SK-N-MC (cell line): ENCODE measurements at regions not wholly inside any gene's neighbourhood (a gene's known extent, or its start where the extent isn't known, plus 50 kb on each side); places are given as distances from the start of the nearest gene placed in this dataset.

Experiments
- DNase-seq: peaks from one replicate; pipeline ENCODE4 v3.0.0-alpha.2; 2011; ENCODE audit warnings: low read depth, low spot score
- H3K27ac ChIP-seq: fragments of 200-600 bp; sonication (generic); 2 replicates; pipeline ENCODE4 v1.5.1; 2016; ENCODE audit warnings: mixed run types
- H3K36me3 ChIP-seq: fragments of 200-600 bp; sonication (generic); 2 replicates; pipeline ENCODE4 v1.6.1; 2017; ENCODE audit warnings: antibody characterized with exemption, low read length, mixed read lengths; ENCODE audit not compliant: insufficient read depth
- H3K4me3 ChIP-seq: fragments of 200-600 bp; sonication (generic); 2 replicates; pipeline ENCODE4 v1.5.1; 2016
- H3K9ac ChIP-seq: fragments of 200-600 bp; sonication (generic); 2 replicates; pipeline ENCODE4 v1.8.0; 2017; ENCODE audit warnings: mixed run types, mixed read lengths; ENCODE audit not compliant: insufficient read length
- H3K9me3 ChIP-seq: fragments of 200-600 bp; sonication (generic); 2 replicates; pipeline ENCODE4 v1.6.1; 2017; ENCODE audit warnings: low read depth, mild to moderate bottlenecking, antibody characterized with exemption, low read length, moderate library complexity, mixed read lengths
- EZH2 ChIP-seq: fragments of 200-600 bp; sonication (generic); IDR thresholded peaks from one replicate; pipeline ENCODE4 v1.6.1; 2017; ENCODE audit warnings: antibody characterized with exemption
- FOXP2 ChIP-seq: optimal IDR thresholded peaks from 2 replicates; pipeline ENCODE3; 2011; ENCODE audit warnings: mild to moderate bottlenecking, moderate library complexity; ENCODE audit not compliant: insufficient read depth; ENCODE audit errors: extremely low read length, control extremely low read depth
- POLR2AphosphoS5 ChIP-seq: IDR thresholded peaks from 2 replicates; pipeline ENCODE4 v1.6.1; 2012; ENCODE audit warnings: mild to moderate bottlenecking, low read depth, low read length, borderline replicate concordance

DNA sequence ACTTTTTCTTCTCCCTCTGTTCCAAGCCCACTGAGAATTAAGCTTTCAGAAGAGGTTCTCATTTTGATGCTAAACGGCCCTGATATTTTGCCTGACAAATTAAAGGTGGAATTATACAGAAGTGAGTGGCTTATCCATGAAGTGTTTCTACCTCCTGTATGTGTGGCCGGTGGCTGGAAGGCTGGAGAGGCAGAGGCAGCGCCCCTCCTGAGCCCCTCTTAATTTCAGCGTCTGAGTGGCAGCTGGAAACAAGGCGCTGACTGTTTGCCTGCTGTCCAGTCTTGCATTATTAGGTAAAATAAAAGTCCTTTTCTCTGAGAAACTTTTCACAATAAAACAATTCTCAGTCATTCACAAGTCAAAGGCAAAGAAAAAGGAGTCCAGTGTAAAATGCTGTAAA, 685.7 kb downstream of the MCTP2 start:
- no peaks in the 10 kb centered on the region for H3K9me3 ChIP-seq
- TF ChIP-seq EZH2 (no peak), FOXP2 (no peak), POLR2AphosphoS5 (no peak)
- no peak overlapping the region for H3K4me3 ChIP-seq
- DNase-seq = no peak
- no peak overlapping the region for H3K27ac ChIP-seq
- no peak overlapping the region for H3K9ac ChIP-seq
- no peaks in the 10 kb centered on the region for H3K36me3 ChIP-seq

DNA sequence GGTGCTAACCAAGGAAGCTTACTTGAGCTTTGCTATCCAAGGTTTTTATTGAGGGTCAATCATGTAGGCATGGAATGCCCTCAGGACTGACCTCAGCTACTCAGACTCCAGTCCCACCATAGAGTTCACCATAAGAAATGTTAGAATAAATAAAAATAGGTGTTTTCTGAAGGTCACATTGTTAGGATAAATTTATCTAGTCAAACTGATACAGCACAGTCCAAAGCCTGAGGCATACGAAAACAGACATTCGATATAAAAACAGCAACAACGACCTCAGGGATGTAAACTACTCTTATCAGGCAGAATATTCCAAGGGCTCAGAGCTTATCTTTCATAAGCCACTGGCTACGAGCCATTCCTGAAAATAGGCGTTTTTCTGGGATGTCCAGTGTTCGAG, 690.6 kb downstream of the MCTP2 start:
- DNase-seq = no peak
- Histone ChIP-seq H3K27ac (no peak overlapping the region), H3K36me3 (no peaks in the 10 kb centered on the region), H3K4me3 (no peak overlapping the region), H3K9ac (no peak overlapping the region), H3K9me3 (no peaks in the 10 kb centered on the region)
- TF ChIP-seq FOXP2 (no peak), EZH2 (no peak), POLR2AphosphoS5 (no peak)

DNA sequence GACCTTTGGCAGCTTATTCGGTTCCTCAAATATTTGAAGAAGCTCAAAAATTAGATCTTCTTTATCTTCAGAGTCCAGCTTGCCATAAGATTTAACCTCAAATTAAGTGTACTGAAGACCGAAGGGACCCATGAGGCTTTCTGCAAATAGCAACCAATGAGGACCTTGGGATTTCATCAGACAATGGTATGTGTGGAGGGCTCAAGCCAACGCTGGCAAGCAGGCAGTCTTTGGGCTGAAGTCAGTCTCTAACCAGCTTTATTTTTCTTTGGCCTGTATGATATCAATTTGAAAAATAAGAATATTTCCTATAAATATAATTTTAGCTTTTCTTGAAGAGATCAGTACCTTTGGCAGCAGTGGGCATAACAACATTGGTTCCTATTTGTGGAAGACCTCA, 692.7 kb downstream of the MCTP2 start:
- no peaks in the 10 kb centered on the region for H3K9me3 ChIP-seq
- no peak overlapping the region for H3K4me3 ChIP-seq
- no peaks in the 10 kb centered on the region for H3K36me3 ChIP-seq
- TF ChIP-seq EZH2 (no peak), POLR2AphosphoS5 (no peak), FOXP2 (no peak)
- DNase-seq = no peak
- no peak overlapping the region for H3K27ac ChIP-seq
- H3K9ac ChIP-seq = no peak overlapping the region

DNA sequence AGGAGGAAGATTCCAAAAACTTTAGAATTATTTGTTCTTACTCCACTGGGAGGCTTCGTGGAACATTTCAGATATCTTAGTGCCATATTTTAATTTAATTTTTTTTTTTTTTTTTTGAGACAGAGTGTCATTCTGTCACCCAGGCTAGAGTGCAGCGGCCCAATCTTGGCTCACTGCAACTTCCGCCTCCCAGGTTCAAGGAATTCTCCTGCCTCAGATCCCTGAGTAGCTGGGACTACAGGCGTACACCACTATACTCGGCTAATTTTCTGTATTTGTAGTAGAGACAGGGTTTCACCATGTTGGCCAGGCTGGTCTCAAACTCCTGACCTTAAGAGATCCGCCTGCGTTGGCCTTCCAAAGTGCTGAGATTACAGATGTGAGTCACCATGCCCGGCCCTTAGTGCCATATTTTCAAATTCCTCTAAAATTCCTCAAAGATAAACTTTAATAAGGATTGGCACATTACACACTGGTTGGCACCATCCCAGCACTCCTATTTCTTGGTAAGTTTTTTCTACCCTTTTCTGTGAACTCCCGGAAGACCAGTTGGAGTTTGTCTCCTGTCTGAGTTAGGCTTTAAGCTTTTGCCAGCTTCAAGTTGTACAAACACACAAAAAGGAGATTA, 693.7 kb downstream of the MCTP2 start:
- Histone ChIP-seq H3K27ac (no peak overlapping the region), H3K4me3 (no peak overlapping the region), H3K9me3 (no peaks in the 10 kb centered on the region), H3K9ac (no peak overlapping the region), H3K36me3 (no peaks in the 10 kb centered on the region)
- DNase-seq = no peak
- TF ChIP-seq EZH2 = no peak
- TF ChIP-seq FOXP2 = no peak
- TF ChIP-seq POLR2AphosphoS5 = no peak

DNA sequence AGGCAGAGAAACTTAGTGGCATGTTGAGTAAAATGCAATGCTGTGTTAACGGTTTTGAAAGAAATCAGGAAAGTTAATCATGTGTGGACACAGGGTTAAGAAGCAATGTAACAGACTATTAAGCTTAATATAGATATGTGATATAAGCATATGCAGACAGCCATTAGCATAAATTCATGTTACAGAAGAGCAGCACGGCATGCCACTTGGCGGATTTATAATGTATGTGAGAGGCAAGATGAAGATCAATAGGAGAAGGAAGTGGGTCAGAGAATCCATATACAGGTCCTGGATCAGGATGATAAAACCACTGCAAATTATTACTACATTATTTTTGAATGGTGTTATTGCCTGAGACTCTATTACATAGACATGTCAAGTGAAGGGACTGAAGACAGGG, 694.3 kb downstream of the MCTP2 start:
- Histone ChIP-seq H3K36me3 (no peaks in the 10 kb centered on the region), H3K9me3 (no peaks in the 10 kb centered on the region), H3K27ac (no peak overlapping the region), H3K9ac (no peak overlapping the region), H3K4me3 (no peak overlapping the region)
- no peak for DNase-seq
- TF ChIP-seq EZH2 (no peak), FOXP2 (no peak), POLR2AphosphoS5 (no peak)

DNA sequence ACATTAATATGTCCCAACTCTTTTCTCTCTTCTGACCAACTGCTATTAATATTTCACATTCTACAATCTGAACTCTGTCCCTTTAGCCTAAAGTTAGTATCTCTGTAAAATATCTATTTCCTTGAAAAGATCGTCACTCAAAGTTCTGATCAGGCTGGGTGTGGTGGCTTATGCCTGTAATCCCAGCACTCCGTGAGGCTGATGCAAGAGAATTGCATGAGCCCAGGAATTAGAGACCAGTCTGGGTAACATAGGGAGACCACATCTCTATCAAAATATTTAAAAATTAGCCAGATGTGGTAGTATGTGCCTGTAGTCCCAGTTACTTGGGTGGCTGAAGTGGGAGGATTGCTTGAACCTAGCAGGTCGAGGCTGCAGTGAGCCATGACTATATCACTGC, 695.6 kb downstream of the MCTP2 start:
- TF ChIP-seq EZH2 = no peak
- no peak for TF ChIP-seq POLR2AphosphoS5
- TF ChIP-seq FOXP2 = no peak
- no peaks in the 10 kb centered on the region for H3K9me3 ChIP-seq
- H3K9ac ChIP-seq = no peak overlapping the region
- H3K36me3 ChIP-seq = no peaks in the 10 kb centered on the region
- no peak overlapping the region for H3K4me3 ChIP-seq
- DNase-seq = no peak
- no peak overlapping the region for H3K27ac ChIP-seq

DNA sequence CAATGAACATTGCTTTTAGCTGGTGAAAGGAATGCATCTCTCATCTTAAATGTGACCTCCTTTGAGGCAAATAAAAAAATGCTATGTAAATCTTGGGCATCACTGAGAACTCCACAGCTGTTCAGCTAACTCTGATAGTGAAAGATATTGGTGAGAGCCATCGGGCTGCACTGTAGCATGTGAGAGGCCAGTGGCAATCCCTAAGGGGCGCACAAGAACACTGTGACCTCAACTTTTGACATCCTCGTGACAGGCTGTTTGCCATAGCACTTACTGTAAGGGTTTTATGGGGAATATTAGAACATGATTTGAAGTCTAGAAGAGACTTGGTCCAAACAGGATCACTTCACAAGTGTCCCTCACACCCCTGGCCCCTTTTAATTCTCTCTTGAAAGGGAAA, 697.9 kb downstream of the MCTP2 start:
- no peak overlapping the region for H3K9ac ChIP-seq
- H3K27ac ChIP-seq = no peak overlapping the region
- DNase-seq = no peak
- TF ChIP-seq EZH2 (no peak), POLR2AphosphoS5 (no peak), FOXP2 (no peak)
- H3K4me3 ChIP-seq = no peak overlapping the region
- no peaks in the 10 kb centered on the region for H3K36me3 ChIP-seq
- H3K9me3 ChIP-seq = no peaks in the 10 kb centered on the region

DNA sequence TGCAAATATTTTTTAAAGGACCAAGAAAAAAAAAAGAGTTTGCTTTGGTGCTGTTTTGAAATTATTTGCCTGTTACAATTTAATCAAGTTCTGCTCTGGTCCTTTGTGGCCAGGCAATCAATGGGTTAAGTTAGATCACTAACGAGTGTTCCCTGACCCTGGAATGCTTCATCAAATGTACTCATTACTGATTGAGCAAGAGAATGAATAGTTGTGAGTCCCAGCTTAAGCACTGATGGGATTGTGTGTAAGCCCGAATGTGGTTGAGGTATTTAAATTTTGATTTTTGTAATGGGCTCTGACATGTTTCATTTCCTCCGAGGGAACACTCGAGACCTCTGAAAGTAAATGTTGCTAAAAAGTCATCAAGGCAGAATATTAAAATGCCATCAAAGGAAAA, 699.1 kb downstream of the MCTP2 start:
- no peak overlapping the region for H3K4me3 ChIP-seq
- no peaks in the 10 kb centered on the region for H3K9me3 ChIP-seq
- H3K9ac ChIP-seq = no peak overlapping the region
- no peak for DNase-seq
- TF ChIP-seq EZH2 (no peak), POLR2AphosphoS5 (no peak), FOXP2 (no peak)
- H3K27ac ChIP-seq = no peak overlapping the region
- H3K36me3 ChIP-seq = no peaks in the 10 kb centered on the region

DNA sequence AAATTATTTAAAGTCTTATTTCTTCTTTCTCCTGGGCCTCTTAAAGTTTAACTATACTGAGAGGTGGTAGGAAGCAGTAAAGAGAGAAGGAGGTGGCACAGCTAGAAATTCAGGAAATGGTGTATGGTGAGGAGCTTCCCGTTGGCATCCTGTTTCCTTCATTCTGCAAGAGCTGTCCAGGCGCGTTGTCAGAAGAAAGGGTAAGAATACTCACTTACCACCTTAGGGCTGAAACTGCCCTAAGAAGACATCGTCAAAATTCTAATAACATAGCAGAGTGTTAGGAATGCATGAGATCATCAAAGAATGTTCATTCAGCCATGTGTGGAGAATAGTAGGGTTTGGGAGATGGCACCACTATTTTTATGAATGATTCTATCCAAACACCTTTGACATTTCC, 699.6 kb downstream of the MCTP2 start:
- Histone ChIP-seq H3K9ac (no peak overlapping the region), H3K4me3 (no peak overlapping the region), H3K27ac (no peak overlapping the region), H3K36me3 (no peaks in the 10 kb centered on the region), H3K9me3 (no peaks in the 10 kb centered on the region)
- TF ChIP-seq POLR2AphosphoS5 = no peak
- no peak for TF ChIP-seq EZH2
- no peak for TF ChIP-seq FOXP2
- no peak for DNase-seq
